Common myeloid progenitor, CD34-positive (primary cell): ENCODE measurements at regions not wholly inside any gene's neighbourhood (a gene's known extent, or its start where the extent isn't known, plus 50 kb on each side); places are given as distances from the start of the nearest gene placed in this dataset.

Experiments
- CTCF ChIA-PET: fragments of 350-600 bp; sonication (Branson Sonifier 250); formaldehyde crosslinking; loops from one replicate; lab custom pipeline; 2021; ENCODE audit warnings: antibody characterized with exemption; lab: Charles Lee
- POLR2A ChIA-PET: fragments of 350-600 bp; sonication (Branson Sonifier 250); formaldehyde crosslinking; loops from one replicate; lab custom pipeline; 2021; ENCODE audit warnings: antibody characterized with exemption; lab: Charles Lee
- DNase-seq, 3 donors: peaks; one replicate each; pipeline versions ENCODE4 v3.0.0 to v3.0.0-alpha.2; 2013
- H3K27ac ChIP-seq, 2 experiments: 1 replicate in 1 of 2; 2 replicates in 1 of 2; pipeline ENCODE4 v1.7.0; 2013; ENCODE audit warnings: inconsistent platforms in 2 of 2, low read length in 2 of 2, mild to moderate bottlenecking in 2 of 2, low read depth in 1 of 2, moderate library complexity in 1 of 2; ENCODE audit not compliant: severe bottlenecking in 2 of 2, insufficient read depth in 1 of 2, poor library complexity in 1 of 2
- H3K27me3 ChIP-seq, 5 experiments: replicated peaks in 2 of 5; 1 replicate in 3 of 5; 2 replicates in 2 of 5; pipeline versions ENCODE4 v1.6.1 to v1.7.0; 2013; ENCODE audit warnings: low read length in 4 of 5, mild to moderate bottlenecking in 2 of 5, moderate library complexity in 2 of 5, inconsistent platforms in 1 of 5; ENCODE audit not compliant: insufficient read depth in 5 of 5, control insufficient read depth in 4 of 5
- H3K36me3 ChIP-seq, 4 experiments: 1 replicate in 2 of 4; 2 replicates in 2 of 4; pipeline versions ENCODE4 v1.6.1 to v1.7.0; 2013; ENCODE audit warnings: low read length in 3 of 4, control low read depth in 1 of 4, mild to moderate bottlenecking in 1 of 4; ENCODE audit not compliant: control insufficient read depth in 4 of 4, insufficient read depth in 4 of 4
- H3K4me1 ChIP-seq, 4 experiments: 1 replicate in 3 of 4; 2 replicates in 1 of 4; pipeline versions ENCODE4 v1.6.1 to v1.7.1; 2013; ENCODE audit warnings: low read length in 3 of 4, mild to moderate bottlenecking in 3 of 4, control low read depth in 1 of 4, inconsistent platforms in 1 of 4, moderate library complexity in 1 of 4; ENCODE audit not compliant: control insufficient read depth in 4 of 4, insufficient read depth in 4 of 4; ENCODE audit errors: control extremely low read depth in 1 of 4
- H3K4me3 ChIP-seq, 7 experiments: 1 replicate in 4 of 7; 2 replicates in 3 of 7; pipeline versions ENCODE4 v1.5.1 to v1.7.0; 2013; ENCODE audit warnings: mild to moderate bottlenecking in 7 of 7, low read length in 6 of 7, moderate library complexity in 6 of 7, inconsistent platforms in 2 of 7, low read depth in 2 of 7, control low read depth in 1 of 7; ENCODE audit not compliant: insufficient read depth in 4 of 7, control insufficient read depth in 1 of 7; ENCODE audit errors: extremely low read depth in 1 of 7
- H3K9me3 ChIP-seq, 5 experiments: 1 replicate in 4 of 5; 2 replicates in 1 of 5; pipeline versions ENCODE4 v1.6.1 to v1.7.1; 2013; ENCODE audit warnings: low read length in 4 of 5, mild to moderate bottlenecking in 2 of 5, inconsistent platforms in 1 of 5, low read depth in 1 of 5, moderate library complexity in 1 of 5; ENCODE audit not compliant: control insufficient read depth in 4 of 5, insufficient read depth in 2 of 5; ENCODE audit errors: control extremely low read depth in 1 of 5
- WGBS: methylation state at CpG from one replicate; pipeline ENCODE4 v1.1.5; 2013; ENCODE audit not compliant: insufficient coverage; 5-methylcytosine and 5-hydroxymethylcytosine counted together

DNA sequence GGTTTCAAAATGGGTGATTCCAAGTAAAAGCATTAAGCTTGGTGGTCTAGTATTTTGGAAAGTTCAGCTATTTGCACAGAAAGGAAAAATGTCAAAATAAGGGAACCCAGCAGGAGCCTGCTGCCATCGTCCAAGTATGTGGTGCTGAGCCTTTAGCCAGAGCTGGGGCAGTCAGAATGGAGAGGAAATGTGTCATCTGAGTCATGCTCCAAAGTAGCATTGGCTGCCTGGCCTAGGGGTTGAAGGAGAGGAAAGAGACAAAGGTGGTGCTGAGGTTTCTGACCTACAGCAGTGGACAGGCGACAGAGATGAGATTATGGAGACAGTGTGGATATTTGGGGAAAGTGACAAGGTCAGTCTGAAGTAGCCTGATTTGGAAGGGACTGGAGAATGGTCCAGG is 103.9 kb downstream of the PLCE1 start:
- no peak for DNase-seq
- peaks cover 0 to 3% (median 0%) of the 10 kb centered on the region in 5 experiments for H3K9me3 ChIP-seq
- no peaks in the 10 kb centered on the region for H3K36me3 ChIP-seq
- ChIA-PET CTCF (no interaction called here), POLR2A (no interaction called here)
- H3K27me3 ChIP-seq: peaks cover 2 to 15% (median 6%) of the 10 kb centered on the region in 5 experiments
- no peak overlapping the region for H3K27ac ChIP-seq
- WGBS: 95% methylated on average over 2 of the region's 2 CpGs
- no peaks in the 10 kb centered on the region for H3K4me1 ChIP-seq
- no peak overlapping the region for H3K4me3 ChIP-seq

DNA sequence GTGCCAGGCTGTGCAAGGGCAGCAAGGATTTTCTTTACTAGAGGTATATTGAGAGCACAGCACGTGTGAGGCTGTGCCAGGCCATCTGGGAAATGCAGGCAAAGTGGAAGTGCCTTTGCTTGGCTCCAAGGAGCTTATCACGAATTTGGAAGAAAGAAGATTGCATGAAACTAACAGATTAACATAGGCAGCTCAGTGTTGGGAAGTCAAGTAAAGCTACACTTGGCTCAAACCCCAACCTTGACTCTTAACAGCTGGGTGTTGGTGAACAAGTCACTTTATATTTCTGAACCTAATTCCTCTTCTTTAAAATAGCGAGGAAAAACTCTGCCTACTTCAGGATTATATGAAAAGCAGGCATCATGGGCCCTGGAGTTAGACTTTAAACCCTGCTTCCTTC is 105.2 kb downstream of the PLCE1 start:
- Histone ChIP-seq H3K36me3 (no peaks in the 10 kb centered on the region), H3K27ac (no peak overlapping the region), H3K4me1 (no peaks in the 10 kb centered on the region), H3K27me3 (peaks cover 0 to 12% (median 9%) of the 10 kb centered on the region in 5 experiments), H3K4me3 (no peak overlapping the region), H3K9me3 (peaks cover 0 to 3% (median 0%) of the 10 kb centered on the region in 5 experiments)
- DNase-seq: no peak
- POLR2A ChIA-PET: no interaction called here
- CTCF ChIA-PET: no interaction called here
- WGBS: 82% methylated on average over 3 of the region's 3 CpGs

DNA sequence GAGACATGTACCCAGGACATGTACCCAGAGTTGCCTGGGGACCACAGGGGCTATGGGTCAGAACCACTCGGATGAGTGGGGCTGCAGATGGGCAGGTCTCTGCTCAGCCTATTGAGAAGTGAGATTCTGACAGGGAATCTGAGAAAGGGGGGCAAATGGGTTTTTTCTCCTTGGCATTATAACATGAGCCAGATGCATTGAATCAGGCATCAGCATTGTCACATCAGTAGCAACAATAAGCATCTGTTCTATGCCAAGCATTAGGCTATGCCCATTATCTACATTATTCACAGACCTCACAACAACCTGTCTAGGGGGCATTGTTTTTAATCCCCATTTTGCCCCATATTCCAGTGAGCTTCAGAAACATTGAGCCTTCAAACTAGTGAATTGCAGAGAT is 108.2 kb downstream of the PLCE1 start:
- no peak overlapping the region for H3K4me3 ChIP-seq
- H3K36me3 ChIP-seq: no peaks in the 10 kb centered on the region
- no peaks in the 10 kb centered on the region for H3K9me3 ChIP-seq
- CTCF ChIA-PET: no interaction called here
- POLR2A ChIA-PET: no interaction called here
- no peaks in the 10 kb centered on the region for H3K4me1 ChIP-seq
- peaks cover 0 to 10% (median 9%) of the 10 kb centered on the region in 5 experiments for H3K27me3 ChIP-seq
- no peak overlapping the region for H3K27ac ChIP-seq
- DNase-seq: no peak
- WGBS: 100% methylated on average over 1 of the region's 1 CpG

DNA sequence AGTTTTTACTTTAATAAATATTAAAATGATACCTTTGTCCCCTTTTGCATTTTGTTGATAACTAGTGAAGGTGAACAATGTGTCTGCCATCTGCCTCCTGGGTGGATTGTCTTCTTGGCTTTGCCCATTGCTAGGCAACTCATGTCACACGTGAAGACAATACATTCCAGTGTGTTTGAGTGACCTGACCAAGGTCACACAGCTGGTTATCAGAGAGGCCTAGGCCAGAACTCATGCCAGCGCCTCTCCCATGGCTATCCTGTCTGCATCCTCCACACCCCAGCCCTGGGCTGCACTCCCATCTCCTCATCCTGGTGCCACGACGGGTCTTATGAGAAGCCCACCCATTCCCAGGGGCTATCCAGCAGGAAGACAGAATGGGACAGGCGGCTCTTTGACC is 108.7 kb downstream of the PLCE1 start:
- Histone ChIP-seq H3K36me3 (no peaks in the 10 kb centered on the region), H3K9me3 (no peaks in the 10 kb centered on the region), H3K27me3 (peaks cover 0 to 9% (median 9%) of the 10 kb centered on the region in 5 experiments), H3K4me3 (no peak overlapping the region), H3K27ac (no peak overlapping the region), H3K4me1 (no peaks in the 10 kb centered on the region)
- CTCF ChIA-PET: no interaction called here
- 85% methylated on average over 4 of the region's 5 CpGs for WGBS
- no peak for DNase-seq
- POLR2A ChIA-PET: no interaction called here

DNA sequence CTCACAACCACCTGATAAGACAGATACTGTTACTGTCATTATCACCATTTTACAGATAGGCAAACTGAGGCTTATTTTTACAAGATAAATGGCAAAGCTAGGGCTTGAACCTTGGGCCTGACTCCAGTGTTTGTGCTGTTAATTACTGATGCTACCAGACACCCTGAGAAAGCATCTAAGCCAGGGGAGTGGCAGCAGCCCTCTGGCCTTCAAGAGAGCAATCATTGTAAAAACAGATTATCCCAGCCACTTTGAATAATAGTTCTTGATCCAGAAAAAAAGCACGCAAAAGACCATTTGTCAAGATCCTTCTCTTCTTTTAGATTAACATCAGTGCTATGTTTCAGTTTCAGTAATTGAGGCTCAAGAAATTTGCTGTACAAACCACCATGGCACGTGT is 109.5 kb downstream of the PLCE1 start:
- H3K27me3 ChIP-seq: peaks cover 0 to 16% (median 12%) of the 10 kb centered on the region in 5 experiments
- ChIA-PET POLR2A (no interaction called here), CTCF (no interaction called here)
- H3K27ac ChIP-seq: no peak overlapping the region
- no peak for DNase-seq
- 100% methylated on average over 1 of the region's 2 CpGs for WGBS
- no peaks in the 10 kb centered on the region for H3K4me1 ChIP-seq
- no peaks in the 10 kb centered on the region for H3K36me3 ChIP-seq
- H3K9me3 ChIP-seq: no peaks in the 10 kb centered on the region
- no peak overlapping the region for H3K4me3 ChIP-seq

DNA sequence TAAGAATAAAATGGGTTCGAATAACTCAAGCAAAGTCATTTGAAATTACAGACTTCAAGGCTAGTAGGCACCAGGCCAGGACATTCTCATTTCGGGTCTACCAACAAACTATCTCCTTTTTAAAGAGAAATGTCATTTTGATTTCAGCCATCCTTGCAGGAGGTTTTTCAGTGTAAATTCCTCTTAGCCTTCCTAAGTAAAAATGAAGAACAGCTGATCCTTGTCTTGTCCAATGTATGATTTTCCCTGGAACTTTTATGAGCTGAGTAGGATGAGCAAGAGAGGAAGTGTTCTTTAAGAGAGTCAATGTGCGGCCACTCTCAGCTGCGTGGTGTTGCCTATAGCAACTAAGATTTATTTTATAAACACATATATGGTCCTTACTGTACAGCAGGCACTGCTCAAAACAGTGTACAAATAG is 110.1 kb downstream of the PLCE1 start:
- Histone ChIP-seq H3K4me3 (no peak overlapping the region), H3K9me3 (no peaks in the 10 kb centered on the region), H3K36me3 (no peaks in the 10 kb centered on the region), H3K4me1 (no peaks in the 10 kb centered on the region), H3K27me3 (peaks cover 0 to 16% (median 13%) of the 10 kb centered on the region in 5 experiments), H3K27ac (no peak overlapping the region)
- CTCF ChIA-PET: no interaction called here
- no peak for DNase-seq
- WGBS: 89% methylated on average over 2 of the region's 4 CpGs
- POLR2A ChIA-PET: no interaction called here

DNA sequence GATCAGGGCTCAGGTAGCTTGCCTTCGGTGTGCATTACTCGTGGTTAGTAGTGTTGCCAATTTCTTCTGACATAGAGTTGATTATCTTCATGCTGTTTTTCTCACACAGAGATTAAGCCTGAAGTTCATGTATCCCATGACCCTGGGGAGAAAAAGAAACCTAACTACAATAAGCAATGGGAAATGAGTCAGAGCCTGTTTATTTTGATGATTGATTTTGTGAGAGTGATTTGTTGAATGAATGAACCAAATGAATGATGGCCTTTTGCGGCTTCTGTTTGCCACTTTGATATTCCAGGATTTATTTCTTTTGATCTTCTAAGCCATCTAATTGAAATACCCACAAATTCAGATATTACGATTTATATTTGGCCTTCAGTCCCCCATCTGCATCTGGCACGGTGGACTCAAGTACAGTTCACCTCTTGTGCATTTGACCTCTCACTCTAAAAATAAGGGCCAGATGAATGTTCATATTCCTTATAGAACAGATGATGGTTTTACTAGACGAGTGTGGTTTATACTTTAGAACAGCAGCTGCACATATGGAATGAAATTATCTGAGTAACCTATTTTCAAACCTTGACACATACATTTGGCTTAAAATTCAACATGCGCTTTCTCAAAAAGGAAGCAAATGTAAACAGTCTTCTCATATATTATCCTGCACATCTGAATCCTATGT is 110.7 kb downstream of the PLCE1 start:
- Histone ChIP-seq H3K9me3 (no peaks in the 10 kb centered on the region), H3K4me3 (no peak overlapping the region), H3K4me1 (no peaks in the 10 kb centered on the region), H3K27me3 (peaks cover 0 to 16% (median 13%) of the 10 kb centered on the region in 5 experiments), H3K36me3 (no peaks in the 10 kb centered on the region), H3K27ac (no peak overlapping the region)
- no CpG with 5 or more reads among the region's 7 CpGs for WGBS
- CTCF ChIA-PET: no interaction called here
- no peak for DNase-seq
- POLR2A ChIA-PET: no interaction called here
